HepG2 (cell line): ENCODE measurements at regions not wholly inside any gene's neighbourhood (a gene's known extent, or its start where the extent isn't known, plus 50 kb on each side); places are given as distances from the start of the nearest gene placed in this dataset.
"Not testable (repeated sequence)": the region's sequence is repeated elsewhere in the genome, so short reads cannot be mapped to it uniquely, and the experiment has no call there.

Experiments
- ATAC-seq: fragments of 200-7000 bp; cut with Tn5 transposase; 3 replicates; pipeline ENCODE4 v1.9.1; 2020; ENCODE audit warnings: mild to moderate bottlenecking, moderate library complexity
- BruUV-seq: library from RNA; stranded (reverse); fragments of 400-500 nt; replicated peaks from 2 replicates; lab custom pipeline; 2021; lab: Mats Ljungman, UMichigan
- CTCF ChIA-PET: fragments of 300-600 bp; formaldehyde crosslinking; extraction: SDS; loops from one replicate; lab custom pipeline; 2021; ENCODE audit warnings: low total read pairs, inconsistent platforms, low intra/inter-chr PET ratio; lab: Yijun Ruan, JAX
- POLR2A ChIA-PET: fragments of 350-600 bp; sonication (Branson Sonifier 250); formaldehyde crosslinking; loops from one replicate; lab custom pipeline; 2020; ENCODE audit warnings: antibody characterized with exemption, inconsistent platforms; lab: Yijun Ruan, JAX
- DNase-seq: peaks from one replicate; pipeline ENCODE4 v3.0.0-alpha.2; 2015; ENCODE audit warnings: low spot score
- FAIRE-seq: peaks from 3 replicates; lab custom pipeline; 2011; peaks lifted over from hg19 to GRCh38; lab: Jason Lieb, UNC
- H2AFZ ChIP-seq: one replicate; pipeline ENCODE4 v1.6.1; 2011; ENCODE audit warnings: low read length, inconsistent platforms
- H3K27ac ChIP-seq: fragments of 300-600 bp; 3 replicates; pipeline ENCODE4 v1.8.0; 2011; ENCODE audit warnings: mixed run types, mild to moderate bottlenecking, mixed read lengths, low read length, inconsistent platforms; ENCODE audit not compliant: insufficient read depth; ENCODE audit errors: extremely low read length
- H3K27me3 ChIP-seq, 2 experiments: fragments of 200-600 bp in 1 of 2; 2 replicates in 1 of 2; 3 replicates in 1 of 2; pipeline versions ENCODE4 v1.6.0 to v1.8.0; 2011; ENCODE audit warnings: low read length in 2 of 2, mild to moderate bottlenecking in 2 of 2, moderate library complexity in 2 of 2, inconsistent platforms in 1 of 2; ENCODE audit not compliant: insufficient read depth in 2 of 2, control insufficient read depth in 1 of 2
- H3K36me3 ChIP-seq, 2 experiments: fragments of 200-600 bp in 1 of 2; replicated peaks in 1 of 2; 2 replicates in 1 of 2; 3 replicates in 1 of 2; pipeline versions ENCODE4 v1.5.1 to v1.8.0; 2011; ENCODE audit warnings: low read length in 2 of 2, inconsistent platforms in 1 of 2; ENCODE audit not compliant: insufficient read depth in 2 of 2, control insufficient read depth in 1 of 2
- H3K4me1 ChIP-seq: 2 replicates; pipeline ENCODE4 v1.5.1; 2012; ENCODE audit warnings: low read length, inconsistent platforms; ENCODE audit not compliant: insufficient read depth
- H3K4me2 ChIP-seq: 2 replicates; pipeline ENCODE4 v1.6.0; 2011; ENCODE audit warnings: low read depth, low read length, inconsistent platforms
- H3K4me3 ChIP-seq, 3 experiments: fragments of 200-600 bp in 1 of 3; sonication (generic), shearing (Covaris generic) in 1 of 3; replicated peaks in 1 of 3; 2 replicates each; pipeline ENCODE4 v1.5.1; 2011 to 2016; ENCODE audit warnings: low read length in 3 of 3, inconsistent platforms in 2 of 3, low read depth in 2 of 3, mild to moderate bottlenecking in 2 of 3, control low read depth in 1 of 3, mixed read lengths in 1 of 3; ENCODE audit not compliant: insufficient read depth in 1 of 3
- H3K79me2 ChIP-seq: one replicate; pipeline ENCODE4 v1.6.1; 2011; ENCODE audit warnings: low read length, inconsistent platforms; ENCODE audit not compliant: insufficient read depth
- H3K9ac ChIP-seq: 2 replicates; pipeline ENCODE4 v1.6.0; 2011; ENCODE audit warnings: mild to moderate bottlenecking, low read depth, low read length, inconsistent platforms; ENCODE audit not compliant: insufficient read depth
- H3K9me3 ChIP-seq: 2 replicates; pipeline ENCODE4 v1.5.1; 2012; ENCODE audit warnings: mild to moderate bottlenecking, low read length
- H4K20me1 ChIP-seq: 2 replicates; pipeline ENCODE4 v1.6.0; 2011; ENCODE audit warnings: inconsistent platforms, mild to moderate bottlenecking, low read length, moderate library complexity; ENCODE audit not compliant: insufficient read depth
- CEBPG ChIP-seq: IDR thresholded peaks from 2 replicates; pipeline ENCODE4 v1.6.1; 2016
- ISX ChIP-seq: sonication (generic); formaldehyde crosslinking; conservative IDR thresholded peaks from 2 replicates; pipeline ENCODE4 v1.5.0; 2020; ENCODE audit warnings: missing genetic modification reagents
- SOX13 ChIP-seq, 3 experiments: fragments of 450-650 bp in 1 of 3; sonication (generic) in 1 of 3; formaldehyde crosslinking in 1 of 3; IDR thresholded peaks in 2 of 3; conservative IDR thresholded peaks in 1 of 3; 2 replicates each; pipeline versions ENCODE4 v1.5.0 to v1.6.1; 2016 to 2020; ENCODE audit warnings: antibody characterized with exemption in 1 of 3, mild to moderate bottlenecking in 1 of 3, missing compliant biosample characterization in 1 of 3, missing genetic modification reagents in 1 of 3, moderate library complexity in 1 of 3
- SP1 ChIP-seq, 2 experiments: fragments of 450-650 bp in 1 of 2; sonication (generic) in 1 of 2; formaldehyde crosslinking in 1 of 2; IDR thresholded peaks; 2 replicates each; pipeline versions ENCODE4 v1.4.0 to v1.6.1; 2016 to 2020; ENCODE audit warnings: missing genetic modification reagents in 1 of 2
- SRSF1 ChIP-seq: fragments of 200-400 bp; formaldehyde crosslinking; optimal IDR thresholded peaks from 2 replicates; pipeline ENCODE3; 2017; ENCODE audit warnings: mild to moderate bottlenecking, low read depth, low read length, moderate library complexity
- ZMYM4 ChIP-seq: sonication (generic); formaldehyde crosslinking; IDR thresholded peaks from 2 replicates; pipeline ENCODE4 v1.8.1; 2023; ENCODE audit warnings: mild to moderate bottlenecking, missing genetic modification reagents
- ZNF260 ChIP-seq: sonication (generic); formaldehyde crosslinking; IDR thresholded peaks from 2 replicates; pipeline ENCODE4 v1.4.0; 2020; ENCODE audit warnings: missing genetic modification reagents, low read depth, mild to moderate bottlenecking, borderline replicate concordance
- ZNF3 ChIP-seq: IDR thresholded peaks from 2 replicates; pipeline ENCODE4 v1.7.0; 2017; ENCODE audit warnings: inconsistent platforms
- ZNF343 ChIP-seq: sonication (generic); formaldehyde crosslinking; IDR thresholded peaks from 2 replicates; pipeline ENCODE4 v1.4.0; 2020; ENCODE audit warnings: mild to moderate bottlenecking, missing genetic modification reagents
- ZNF556 ChIP-seq: sonication (generic); formaldehyde crosslinking; IDR thresholded peaks from 2 replicates; pipeline ENCODE4 v1.4.0; 2020; ENCODE audit warnings: mild to moderate bottlenecking, missing genetic modification reagents, borderline replicate concordance
- ZNF570 ChIP-seq: sonication (generic); formaldehyde crosslinking; IDR thresholded peaks from 2 replicates; pipeline ENCODE4 v1.4.0; 2020; ENCODE audit warnings: mild to moderate bottlenecking, missing genetic modification reagents, borderline replicate concordance
- WGBS: methylation state at CpG from one replicate; pipeline ENCODE4 v1.1.6; 2017; ENCODE audit warnings: low lambda C conversion rate; 5-methylcytosine and 5-hydroxymethylcytosine counted together
- in situ Hi-C: cut with HindIII; loops from 2 replicates; pipeline ENCODE4 v1.10.0; 2017; ENCODE audit warnings: low pct_unique_long_range_greater_than_20kb; ENCODE audit not compliant: extremely low pct_ligation_motif_present
- intact Hi-C: fragments of 100-400 bp; cut with micrococcal nuclease; formaldehyde crosslinking; loops from one replicate; pipeline ENCODE4 v1.10.0; 2022; ENCODE audit not compliant: unreplicated experiment
- TF ChIP-seq, protein P1 (sequence below): sonication (generic); formaldehyde crosslinking; IDR thresholded peaks from 2 replicates; pipeline ENCODE4 v1.8.0; 2022; ENCODE audit warnings: mild to moderate bottlenecking, missing genetic modification reagents; ENCODE audit not compliant: insufficient replicate concordance

DNA sequence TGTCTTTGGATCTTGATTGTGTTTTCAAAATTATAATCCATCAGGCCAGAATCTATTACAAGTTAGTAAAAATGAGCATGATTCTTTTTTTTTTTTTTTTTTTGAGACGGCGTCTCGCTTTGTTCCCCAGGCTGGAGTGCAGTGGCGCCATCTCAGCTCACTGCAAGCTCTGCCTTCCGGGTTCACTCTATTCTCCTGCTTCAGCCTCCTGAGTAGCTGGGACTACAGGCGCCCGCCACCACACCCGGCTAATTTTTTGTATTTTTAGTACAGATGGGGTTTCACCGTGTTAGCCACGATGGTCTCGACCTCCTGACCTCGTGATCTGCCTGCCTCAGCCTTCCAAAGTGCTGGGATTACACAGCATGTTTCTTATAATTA lies 258.8 kb downstream of the ANAPC1 start:
- H3K9ac ChIP-seq, intact Hi-C loops, H3K4me2 ChIP-seq, in situ Hi-C loops, H3K4me3 ChIP-seq, ATAC-seq, H3K36me3 ChIP-seq, H4K20me1 ChIP-seq, BruUV-seq, H3K79me2 ChIP-seq, H2AFZ ChIP-seq, H3K27ac ChIP-seq, CTCF ChIA-PET, DNase-seq, FAIRE-seq, POLR2A ChIA-PET, H3K4me1 ChIP-seq, H3K27me3 ChIP-seq: not testable (repeated sequence)
- 52% methylated on average over 12 of the region's 12 CpGs for WGBS
- H3K9me3 ChIP-seq: peaks cover 10% of the 10 kb centered on the region; the same call in 1 of the 2 replicates

DNA sequence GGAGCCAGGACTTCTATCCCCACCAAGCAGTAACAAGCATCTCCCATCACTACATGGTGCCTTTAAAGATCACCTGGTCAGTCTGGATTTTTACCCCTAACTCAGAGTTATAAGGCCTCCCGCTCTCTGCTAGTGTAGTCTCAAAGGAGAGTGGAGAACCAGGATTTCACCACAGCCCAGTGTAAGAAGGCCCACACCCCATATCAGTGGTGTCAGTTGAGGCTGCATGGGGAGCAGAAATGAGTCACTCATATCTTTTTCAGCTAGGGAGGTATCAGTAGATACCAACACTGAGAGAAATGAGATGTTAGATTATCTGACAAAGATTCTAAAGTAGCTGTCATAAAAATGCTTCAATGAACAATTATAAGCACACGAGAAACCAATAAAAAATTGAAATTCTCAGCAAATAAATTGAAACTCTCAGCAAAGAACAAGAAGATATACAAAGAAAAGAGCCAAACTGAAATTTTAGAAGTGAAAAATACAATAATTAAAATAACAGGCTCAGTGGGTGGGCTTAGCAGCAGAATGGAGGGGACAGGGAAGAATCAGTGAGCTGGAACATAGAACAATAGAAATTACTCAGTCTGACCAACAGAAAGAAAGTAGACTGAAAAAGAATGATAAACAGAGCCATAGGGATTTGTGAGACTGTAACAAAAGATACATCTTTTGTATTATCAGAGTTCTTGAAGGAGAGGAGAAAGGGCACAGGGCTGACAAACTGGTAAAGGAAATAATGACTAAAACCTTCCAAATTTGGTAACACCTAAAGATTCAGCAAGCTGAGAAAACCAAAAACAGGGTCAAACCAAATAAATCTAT lies 257.7 kb downstream of the ANAPC1 start:
- in situ Hi-C loops: no loop called here
- H3K36me3 ChIP-seq: no peaks in the 10 kb centered on the region
- H3K27me3 ChIP-seq: no peaks in the 10 kb centered on the region; a peak in 1 of 5 replicates
- no peak overlapping the region for H3K9ac ChIP-seq
- intact Hi-C loops: no loop called here
- ChIA-PET POLR2A (no interaction called here), CTCF (no interaction called here)
- H3K9me3 ChIP-seq: peaks cover 10% of the 10 kb centered on the region; the same call in 1 of the 2 replicates
- no peak overlapping the region for H3K27ac ChIP-seq
- H4K20me1 ChIP-seq: no peaks in the 10 kb centered on the region
- WGBS: 75% methylated on average over 2 of the region's 2 CpGs
- BruUV-seq: no TSS peak
- DNase-seq (no peak), FAIRE-seq (no peak), ATAC-seq (no peak)
- TF ChIP-seq SOX13 (IDR thresholded peaks at IDR 0.05): no peak
- no peak for TF ChIP-seq SOX13 (CRISPR knock-in tag; conservative IDR thresholded peaks at IDR 0.05 in 1 of 2, IDR thresholded peaks at IDR 0.05 in 1 of 2)
- no peak for TF ChIP-seq ZNF570 (CRISPR knock-in tag)
- TF ChIP-seq ZNF343 (CRISPR knock-in tag): no peak
- TF ChIP-seq, protein P1, sequence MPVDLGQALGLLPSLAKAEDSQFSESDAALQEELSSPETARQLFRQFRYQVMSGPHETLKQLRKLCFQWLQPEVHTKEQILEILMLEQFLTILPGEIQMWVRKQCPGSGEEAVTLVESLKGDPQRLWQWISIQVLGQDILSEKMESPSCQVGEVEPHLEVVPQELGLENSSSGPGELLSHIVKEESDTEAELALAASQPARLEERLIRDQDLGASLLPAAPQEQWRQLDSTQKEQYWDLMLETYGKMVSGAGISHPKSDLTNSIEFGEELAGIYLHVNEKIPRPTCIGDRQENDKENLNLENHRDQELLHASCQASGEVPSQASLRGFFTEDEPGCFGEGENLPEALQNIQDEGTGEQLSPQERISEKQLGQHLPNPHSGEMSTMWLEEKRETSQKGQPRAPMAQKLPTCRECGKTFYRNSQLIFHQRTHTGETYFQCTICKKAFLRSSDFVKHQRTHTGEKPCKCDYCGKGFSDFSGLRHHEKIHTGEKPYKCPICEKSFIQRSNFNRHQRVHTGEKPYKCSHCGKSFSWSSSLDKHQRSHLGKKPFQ: no peak
- no peak for TF ChIP-seq ZNF260
- TF ChIP-seq ZMYM4 (CRISPR knock-in tag): no peak
- no peak for TF ChIP-seq ZNF556
- no peak for TF ChIP-seq CEBPG
- TF ChIP-seq ISX (CRISPR knock-in tag): no peak
- no peak for TF ChIP-seq SP1 (IDR thresholded peaks at IDR 0.05)
- no peak for TF ChIP-seq SP1 (CRISPR knock-in tag; IDR thresholded peaks at IDR 0.05)
- no peak for TF ChIP-seq ZNF3 (CRISPR knock-in tag)
- no peak for TF ChIP-seq SRSF1
- no peak overlapping the region for H3K4me2 ChIP-seq
- H2AFZ ChIP-seq: no peak overlapping the region
- no peak overlapping the region for H3K4me3 ChIP-seq
- H3K79me2 ChIP-seq: no peaks in the 10 kb centered on the region
- H3K4me1 ChIP-seq: no peaks in the 10 kb centered on the region
